Activated CD4-positive, CD25-positive, alpha-beta regulatory T cell treated with anti-CD3 and anti-CD28 coated beads, Interleukin-2, amount 50 U/mL, for 72 hours (primary cell): ENCODE measurements at regions not wholly inside any gene's neighbourhood (a gene's known extent, or its start where the extent isn't known, plus 50 kb on each side); places are given as distances from the start of the nearest gene placed in this dataset.

Experiments used
- DNase-seq: peaks from one replicate; pipeline ENCODE4 v3.0.0; 2021

DNA sequence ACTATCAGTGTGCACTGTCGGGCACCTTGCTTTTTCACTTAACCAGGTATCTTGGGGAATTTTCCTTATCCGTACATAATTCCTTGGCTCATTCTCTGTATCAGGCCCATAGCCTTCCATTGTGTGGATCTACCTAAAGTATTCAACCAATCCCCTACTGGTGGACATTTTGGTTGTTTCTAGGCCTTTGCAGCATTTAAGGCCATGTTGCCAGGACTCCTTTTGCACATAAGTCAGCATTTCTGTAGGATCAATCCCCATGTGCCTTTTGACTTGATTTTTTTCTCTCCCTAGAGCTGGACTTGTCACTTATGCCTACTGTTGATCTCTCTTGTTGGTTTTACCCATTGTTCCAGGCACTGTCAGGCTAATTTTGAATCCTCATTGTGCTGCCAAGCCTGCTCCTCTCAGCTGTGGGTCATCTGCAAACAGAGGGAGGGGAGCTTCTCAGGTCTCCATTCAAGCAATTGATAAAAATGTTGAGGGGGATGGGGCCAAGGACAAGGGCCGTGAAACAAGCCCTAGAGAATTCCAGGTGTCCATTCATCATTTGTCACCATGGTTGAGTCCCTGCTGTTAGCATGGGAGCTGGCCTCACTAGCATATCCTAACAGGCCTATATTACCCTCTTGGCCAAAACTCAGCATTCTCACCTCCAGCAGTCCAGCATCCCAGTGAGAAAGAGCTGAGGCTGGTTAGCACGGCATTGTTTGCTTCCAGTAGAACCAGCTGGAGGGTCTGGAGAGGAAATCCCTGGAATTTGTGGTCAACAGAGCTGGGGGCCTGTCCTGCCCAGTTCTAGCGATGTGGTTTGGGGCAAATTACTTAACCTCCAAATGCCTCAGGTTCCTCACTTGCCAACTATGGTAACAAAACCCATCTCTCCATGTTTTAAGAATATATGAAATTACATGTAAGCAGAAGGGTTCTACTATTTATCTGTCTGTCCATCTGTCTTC, 178.4 kb downstream of the MRPL14 start:
- DNase-seq = peak; percentile 6

DNA sequence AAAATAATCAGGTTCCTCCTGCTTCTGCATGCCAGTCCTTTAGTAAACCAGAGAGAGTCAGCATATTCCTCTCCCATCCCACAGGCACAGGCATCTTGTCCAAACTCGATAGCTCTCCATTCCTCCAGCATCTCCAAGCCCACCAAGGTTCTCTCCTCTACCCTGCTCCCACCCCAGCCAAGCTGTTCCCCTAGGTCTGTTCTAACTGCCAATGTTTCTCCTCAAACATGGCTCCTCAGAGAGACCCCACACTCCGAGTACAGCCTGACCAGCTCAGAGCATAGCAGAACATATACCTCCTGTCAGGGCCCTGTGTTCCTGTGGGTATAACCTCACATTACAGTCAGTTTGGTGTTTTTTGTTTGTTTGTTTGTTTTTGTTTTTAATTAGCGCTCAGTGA, 177.8 kb downstream of the VEGFA start:
- no peak for DNase-seq

DNA sequence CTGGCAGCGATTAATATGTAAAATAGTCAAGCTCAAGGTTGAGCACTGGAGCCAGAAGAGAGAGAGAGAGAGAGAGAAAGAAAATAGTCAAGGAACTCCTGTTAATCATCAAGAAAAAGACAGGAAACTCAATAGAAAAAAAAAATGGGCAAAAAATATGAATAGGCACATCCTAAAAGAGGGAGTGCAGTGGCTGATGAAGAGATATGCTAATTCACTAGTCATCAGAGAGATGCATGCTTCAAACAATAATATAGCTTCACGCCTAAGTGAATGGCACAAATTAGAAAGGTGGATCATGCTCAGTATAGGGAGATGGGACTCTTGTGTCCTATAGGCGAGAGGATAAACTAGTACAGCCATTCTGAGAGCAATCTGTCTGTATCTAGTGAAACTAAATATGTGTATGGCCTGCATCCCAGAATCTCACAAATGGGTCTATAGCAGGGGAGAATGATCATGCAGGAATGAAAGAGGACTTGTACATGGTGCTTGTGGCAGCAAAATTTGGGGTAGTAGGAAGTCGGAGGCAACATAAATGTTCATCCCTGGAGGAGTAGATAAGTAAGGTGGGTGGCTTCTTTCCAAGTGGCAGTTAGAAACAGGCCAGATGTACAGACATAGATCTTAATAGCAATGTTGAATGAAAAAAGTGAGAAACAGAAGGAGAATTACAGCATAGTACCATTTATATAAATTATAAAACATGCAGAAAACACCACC, 176.8 kb downstream of the VEGFA start:
- no peak for DNase-seq

DNA sequence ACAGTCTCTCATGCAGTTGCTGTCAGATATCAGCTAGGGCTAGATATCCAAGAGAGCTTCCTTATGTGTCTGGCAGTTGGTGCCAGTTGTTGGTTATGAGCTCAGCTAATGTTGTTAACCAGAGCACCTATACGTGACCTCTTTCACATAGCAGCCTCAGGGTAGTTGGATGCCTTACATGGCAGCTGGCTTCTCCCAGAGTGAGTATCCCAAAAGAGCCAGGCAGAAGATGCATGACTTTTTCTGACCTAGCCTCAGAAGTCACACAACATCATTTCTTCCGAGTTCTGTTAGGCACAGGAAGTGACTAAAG, 175.7 kb downstream of the VEGFA start:
- no peak for DNase-seq

DNA sequence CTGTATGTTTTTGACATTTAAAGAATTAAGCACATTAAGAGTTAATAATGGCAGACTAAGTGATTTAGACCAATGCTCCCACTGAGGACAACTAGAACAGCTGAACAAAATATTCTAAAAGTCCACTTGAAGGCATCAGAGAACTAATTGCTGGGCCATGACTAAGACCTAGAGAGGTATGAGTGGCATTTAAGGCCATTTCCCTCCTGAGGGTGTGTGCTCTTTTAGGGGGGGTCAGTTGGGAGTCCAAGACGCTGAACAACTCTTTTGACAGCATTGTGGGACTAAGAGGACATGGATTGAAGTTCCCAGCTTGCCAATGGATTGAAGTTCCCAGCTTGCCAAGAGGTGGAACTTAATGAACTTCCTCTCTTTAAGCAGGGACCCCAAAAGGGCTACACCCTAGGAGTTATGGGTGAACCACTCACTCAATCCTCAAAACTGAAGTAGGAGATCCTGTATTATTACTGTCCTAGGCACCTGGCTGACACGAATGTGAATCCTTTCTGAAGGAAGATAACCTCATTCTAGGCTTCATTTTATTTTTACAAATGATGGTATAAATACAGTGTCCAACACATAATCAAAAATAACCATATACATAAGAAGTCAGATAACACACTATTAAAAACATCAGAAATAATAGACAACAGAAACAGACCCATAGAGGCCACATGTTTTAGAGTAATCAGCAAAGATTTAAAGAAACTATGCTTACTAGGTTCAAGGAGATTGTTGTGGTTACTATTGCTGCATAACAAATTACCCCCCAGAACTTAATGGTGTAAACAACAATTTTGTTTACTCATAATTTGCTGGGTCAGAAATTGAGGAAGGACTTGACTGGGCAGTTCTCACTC, 175.1 kb downstream of the VEGFA start:
- DNase-seq = no peak

DNA sequence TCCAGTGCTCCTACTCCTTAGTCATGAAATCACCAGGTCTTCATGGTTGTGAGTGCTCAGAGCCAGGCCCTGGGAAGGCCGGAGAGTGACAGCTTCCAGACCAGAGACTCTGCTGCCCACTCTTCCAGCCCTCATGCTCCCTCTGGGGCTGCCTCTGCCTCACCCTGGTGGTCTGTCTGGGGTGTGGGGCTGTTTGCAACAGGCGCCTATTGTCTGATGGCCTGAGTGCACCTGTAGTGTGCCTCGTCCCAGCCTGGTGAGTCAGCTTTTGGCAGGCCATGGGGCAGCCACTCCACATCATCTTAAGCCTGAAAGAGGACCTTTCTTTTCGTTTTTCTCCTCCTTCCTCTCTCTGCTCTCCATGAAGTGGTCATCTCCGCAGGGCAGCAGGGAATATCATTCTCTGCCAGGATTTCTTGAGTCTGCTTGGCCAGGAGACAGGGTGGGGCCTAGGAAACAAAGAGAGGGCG, 173.8 kb downstream of the VEGFA start:
- DNase-seq = peak; percentile 7

DNA sequence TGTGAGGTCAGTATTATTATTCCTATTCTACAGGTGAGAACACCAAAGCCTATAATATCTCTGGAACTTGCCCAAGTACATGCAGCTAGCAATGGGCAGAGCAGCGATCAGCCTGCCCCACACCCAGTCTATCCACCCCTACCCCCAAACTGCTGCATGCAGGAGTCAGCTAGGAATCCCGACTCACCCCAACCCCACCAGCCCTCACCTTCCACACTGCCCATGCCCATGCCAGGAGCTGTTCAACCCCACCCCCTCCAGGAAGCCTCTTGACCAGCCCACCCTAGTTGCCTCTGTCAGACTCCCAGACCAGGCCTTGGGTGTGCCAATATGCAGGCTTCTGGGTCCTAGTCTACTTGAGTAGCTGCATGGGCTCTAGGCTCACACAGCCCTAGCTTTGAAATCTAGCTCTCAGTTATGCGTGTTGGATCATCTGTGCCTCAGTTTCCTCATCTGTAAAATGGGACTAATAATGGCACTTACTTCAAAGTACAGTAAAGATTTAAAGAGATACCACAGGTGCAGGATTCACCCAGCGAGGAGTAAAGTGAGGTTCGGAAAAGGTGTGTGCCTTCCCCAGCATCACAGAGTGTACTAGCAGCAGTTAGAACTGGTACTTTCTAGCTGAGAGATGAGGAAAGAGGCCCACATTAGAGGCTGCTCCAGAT, 173.2 kb downstream of the VEGFA start:
- peak; percentile 13 for DNase-seq

DNA sequence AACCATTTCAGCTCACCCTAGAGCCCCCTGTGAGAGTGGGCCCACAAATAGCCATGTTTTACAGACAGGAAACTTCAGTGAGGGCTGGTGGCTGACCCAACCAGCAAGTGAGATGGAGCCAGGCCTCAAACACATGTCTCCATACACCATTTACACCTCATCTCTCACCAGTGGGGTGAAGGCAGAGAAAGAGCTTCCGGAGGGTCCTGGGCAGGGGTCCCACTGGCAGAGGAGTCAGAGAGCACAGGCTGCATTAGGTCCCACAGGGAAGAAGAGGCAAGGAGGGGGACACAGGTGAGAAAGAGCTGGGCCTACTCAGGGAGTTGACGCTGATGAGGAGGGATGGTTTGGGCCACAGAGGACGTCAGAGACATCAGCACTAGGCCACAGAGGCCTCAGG, 172.6 kb downstream of the VEGFA start:
- no peak for DNase-seq

DNA sequence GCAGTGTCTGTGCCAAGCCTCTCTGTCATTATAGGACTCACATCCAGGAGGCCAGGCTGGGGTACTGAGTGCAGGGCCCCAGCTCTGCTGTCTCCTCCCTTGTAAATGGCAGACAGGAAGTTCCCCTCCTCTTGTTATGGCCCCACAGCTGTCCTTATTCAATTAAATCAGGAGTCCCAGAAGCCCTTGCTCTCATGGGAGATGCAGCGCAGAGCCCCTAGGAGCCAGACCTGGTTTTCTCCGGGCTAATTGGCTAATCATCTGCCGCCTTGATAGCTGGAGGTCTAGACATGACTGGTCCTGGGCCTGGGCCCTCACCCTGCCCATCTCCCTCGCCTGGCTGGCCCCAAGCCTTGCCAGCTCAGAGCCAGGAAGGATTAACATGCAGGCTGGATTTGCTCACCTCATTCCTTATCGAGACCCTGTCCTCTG, 172.0 kb downstream of the VEGFA start:
- DNase-seq = peak; percentile 4

DNA sequence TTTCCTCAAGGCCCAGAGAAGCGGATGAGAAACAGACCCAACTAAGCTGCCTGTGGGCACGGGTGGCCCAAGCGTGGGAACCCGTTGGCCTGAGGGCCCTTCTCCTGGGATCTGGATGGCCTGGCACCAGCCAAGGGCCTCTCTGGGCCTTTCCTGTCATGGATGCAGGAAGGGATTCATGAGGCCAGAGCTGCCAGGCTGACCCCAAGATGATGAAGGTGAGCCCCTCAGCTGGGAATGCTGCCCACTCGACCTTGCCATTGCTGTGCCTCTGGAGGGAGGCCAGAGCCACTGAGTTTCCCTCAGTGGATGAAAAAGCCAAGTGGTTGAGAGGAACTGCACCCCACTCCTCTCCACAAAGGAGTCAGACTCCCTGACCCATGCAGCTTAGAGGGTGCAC, 171.2 kb downstream of the VEGFA start:
- no peak for DNase-seq

DNA sequence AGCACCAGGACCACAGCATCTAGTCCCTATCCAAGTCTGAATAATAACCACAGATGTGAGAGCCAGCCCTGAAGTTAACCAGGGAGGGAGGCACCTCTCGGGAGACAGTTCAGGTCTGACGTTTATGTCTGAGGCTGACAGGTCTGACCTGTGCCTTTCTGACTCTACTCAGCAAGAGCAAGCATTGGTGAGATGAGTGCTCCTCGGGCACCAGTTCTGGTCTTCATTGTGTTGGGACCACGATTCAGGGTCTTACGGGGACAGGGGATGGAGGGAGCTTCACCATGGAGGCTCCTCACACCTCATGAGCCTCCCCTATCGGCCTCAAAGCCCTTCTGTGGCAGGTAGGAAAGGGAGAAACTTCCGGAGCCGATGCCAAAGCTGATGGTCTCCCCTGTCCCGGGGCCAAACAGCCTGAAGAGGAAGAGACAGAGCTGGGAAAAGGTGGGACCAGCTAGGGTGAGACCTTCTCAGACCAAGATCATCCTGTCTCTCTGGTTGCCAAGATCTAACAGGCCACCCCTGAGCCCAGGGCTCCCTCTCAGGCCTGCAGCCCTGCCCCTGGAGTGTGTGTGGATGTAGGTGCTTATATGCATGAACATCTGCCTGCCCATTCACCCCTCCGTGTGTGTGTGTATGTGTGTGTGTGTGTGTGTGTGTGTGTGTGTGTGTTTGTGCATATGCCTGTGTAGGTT, 170.5 kb downstream of the VEGFA start:
- DNase-seq = no peak

DNA sequence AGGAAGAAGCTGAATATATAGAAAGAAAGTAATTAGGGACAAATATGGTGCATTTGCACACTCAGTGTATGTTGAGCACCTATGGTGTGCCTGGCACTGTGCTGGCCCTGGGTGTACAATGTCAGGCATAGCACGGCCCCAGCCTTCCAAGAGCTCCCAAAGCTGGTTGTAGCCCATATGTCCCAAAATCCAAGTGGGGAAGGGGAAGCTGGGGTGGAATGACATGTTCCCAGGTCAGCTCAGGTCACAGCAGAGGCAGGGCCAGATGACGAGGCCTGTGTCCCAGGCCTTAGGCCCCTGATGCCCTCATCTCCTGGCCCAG, 170.0 kb downstream of the VEGFA start:
- no peak for DNase-seq

DNA sequence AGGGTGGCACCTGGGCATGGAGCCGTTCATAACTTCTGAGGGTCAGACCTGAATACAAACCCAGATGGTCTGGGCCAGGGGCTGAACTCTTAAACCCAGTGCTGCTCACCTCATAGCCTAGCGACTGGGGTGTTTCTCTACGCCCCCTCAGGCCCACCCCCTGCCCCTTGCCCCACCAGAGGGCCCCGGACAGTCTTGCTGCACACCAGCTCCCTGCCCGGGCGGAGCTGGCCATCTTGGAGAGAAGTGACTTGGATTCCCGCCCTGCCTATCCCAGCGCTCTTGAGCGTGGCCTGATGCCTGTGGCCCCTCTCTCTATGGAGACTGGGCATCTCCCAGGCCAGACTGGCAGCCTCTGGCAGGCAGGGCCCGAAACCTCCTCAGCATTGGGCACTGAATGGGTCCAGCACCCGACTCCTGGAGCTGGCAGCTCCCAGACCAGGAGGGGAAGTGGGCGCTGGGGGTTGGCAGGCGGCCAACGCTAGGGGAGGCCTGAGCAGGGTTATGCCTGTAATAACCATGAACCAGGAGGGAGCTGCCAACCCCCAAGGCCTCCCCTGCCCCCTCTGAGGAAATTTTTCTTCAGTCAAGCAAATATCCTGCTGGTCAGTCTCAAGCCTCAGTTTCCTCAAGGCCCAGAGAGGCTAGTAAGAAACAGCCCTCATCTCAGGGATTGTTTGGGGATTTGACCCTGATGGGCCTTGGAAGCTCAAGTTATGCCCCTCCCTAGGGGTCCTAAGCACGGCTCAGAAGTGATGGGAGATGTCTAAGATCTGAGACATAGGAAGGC, 169.5 kb downstream of the VEGFA start:
- DNase-seq = no peak

DNA sequence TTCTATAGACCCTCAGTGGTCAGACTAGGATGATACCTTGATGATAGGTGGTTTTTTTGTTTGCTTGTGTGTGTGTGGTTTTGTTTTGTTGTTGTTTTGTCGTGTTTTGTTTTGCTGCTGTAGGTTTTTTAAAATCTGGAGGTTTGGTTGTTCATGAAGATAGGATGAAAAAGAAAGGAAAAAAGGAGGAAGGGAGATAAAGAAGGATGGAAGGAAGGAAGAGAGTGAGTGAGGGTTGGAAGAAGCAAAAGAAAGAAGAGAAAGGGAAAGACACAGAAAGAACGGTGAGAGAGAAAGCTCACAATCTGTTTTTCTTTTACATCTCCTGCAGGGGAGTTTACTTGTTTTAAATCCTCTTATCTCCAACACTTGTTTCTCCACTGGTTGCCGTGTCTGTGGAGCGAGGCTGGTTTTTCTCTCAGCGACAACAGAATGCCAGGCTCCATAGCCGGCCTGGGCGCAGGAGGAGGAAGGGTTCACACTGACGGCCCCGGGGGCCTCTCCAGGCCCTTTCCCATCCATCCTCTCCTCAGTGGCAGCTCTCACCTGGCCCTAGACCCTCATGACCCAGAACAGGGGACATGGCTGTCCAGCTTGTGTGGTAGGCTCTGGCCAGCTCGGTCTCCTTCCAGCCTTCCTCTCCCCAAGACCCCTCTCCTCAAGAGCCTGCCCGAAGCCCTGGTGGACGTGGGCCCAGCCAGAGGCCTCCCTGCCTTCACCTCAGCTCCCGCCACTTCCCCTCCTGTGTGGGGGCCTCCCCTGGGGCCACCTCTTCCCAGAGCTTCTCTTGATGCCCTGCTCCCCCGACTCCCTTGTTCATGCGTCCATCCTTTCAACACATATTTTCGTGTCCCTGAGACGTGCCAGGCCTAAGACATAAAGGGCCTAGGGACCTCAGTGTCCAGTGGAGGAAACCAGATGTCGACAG, 168.4 kb downstream of the VEGFA start:
- DNase-seq = no peak

DNA sequence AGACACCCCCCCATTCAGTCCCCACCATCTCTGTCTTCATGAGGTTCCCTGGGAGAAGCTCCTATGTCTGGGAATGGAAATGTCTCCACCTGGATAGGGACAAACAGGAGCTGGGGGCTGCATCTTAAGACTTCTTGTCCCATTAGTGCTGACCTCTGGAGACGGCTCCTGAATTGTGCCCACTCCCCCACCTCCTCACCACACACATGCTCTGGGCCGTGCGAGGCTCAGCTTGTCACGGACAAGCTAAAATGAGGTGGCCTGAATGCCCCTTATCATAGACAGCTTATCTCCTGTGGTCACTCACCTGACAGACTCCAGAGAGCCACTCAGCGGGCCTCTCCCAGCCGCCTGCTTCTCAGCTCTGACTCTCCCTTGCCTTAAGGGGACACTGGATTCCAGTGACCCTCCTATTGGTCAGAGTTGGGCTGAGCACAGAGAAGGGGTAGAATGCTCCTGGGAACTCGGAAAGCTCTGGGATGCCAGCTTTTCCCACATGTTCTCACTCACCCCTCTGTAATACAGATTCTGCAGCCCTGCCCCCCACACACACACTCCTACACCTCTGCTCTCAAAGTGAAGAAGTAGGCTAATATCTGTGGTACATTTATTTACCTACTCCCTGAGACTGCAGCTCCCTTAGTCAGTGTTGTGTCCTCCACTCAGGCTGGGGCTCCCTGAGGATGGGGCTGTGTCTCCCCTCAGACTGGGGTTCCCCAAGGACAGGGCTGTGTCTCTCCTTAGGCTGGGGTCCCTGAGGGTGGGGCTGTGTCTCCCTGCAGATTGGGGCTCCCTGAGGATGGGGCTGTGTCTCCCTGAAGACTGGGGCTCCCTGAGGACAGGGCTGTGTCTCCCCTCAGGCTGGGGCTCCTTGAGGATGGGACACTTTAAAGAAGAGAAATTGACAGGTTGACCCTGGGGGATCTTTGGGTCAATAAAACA, 167.5 kb downstream of the VEGFA start:
- DNase-seq = peak; percentile 13

DNA sequence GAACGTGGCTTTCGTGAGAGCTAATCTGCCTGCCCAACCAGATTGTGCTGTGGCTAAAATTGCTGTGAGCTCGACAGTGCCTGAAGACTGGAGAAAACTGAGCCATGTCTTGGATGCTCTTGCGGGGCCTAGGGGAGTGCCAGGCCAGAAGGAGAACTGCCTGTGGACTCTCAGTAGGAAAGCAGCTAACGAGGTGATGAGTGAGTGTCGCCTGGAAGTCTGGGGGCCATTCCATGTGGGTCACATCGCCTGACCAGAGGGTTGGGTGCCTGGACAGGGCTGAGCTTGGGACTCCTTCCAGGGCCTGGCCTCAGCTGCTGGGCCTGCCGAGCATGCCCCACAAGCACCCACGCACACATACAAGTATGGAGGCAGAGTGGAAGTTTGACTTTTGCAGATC, 166.5 kb downstream of the VEGFA start:
- DNase-seq = peak; percentile 13

DNA sequence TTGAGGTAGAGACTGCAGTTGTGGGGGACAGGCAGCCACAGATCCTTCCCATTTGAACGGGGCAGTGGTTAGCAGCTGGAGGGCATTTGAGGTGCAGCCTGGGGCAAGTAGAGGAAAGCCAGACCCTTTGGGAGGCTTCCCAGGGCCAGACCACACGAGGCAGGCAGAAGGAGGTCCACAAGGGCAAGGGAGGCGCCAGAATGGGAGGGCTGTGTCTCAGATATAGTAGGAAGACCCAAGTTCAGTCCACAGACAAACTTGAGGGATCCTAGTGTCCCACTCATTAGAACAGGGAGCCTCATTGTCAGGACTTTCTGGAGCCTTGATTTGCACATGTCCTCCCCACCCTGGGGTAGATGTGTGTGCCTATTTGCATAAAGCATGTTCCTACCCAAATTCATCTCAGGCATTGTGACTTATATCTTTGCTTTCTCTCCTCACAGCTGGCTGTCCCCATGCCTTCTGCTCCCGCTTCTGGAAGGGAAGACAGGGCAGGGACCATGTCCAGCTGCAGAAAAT, 166.0 kb downstream of the VEGFA start:
- peak; percentile 1 for DNase-seq

DNA sequence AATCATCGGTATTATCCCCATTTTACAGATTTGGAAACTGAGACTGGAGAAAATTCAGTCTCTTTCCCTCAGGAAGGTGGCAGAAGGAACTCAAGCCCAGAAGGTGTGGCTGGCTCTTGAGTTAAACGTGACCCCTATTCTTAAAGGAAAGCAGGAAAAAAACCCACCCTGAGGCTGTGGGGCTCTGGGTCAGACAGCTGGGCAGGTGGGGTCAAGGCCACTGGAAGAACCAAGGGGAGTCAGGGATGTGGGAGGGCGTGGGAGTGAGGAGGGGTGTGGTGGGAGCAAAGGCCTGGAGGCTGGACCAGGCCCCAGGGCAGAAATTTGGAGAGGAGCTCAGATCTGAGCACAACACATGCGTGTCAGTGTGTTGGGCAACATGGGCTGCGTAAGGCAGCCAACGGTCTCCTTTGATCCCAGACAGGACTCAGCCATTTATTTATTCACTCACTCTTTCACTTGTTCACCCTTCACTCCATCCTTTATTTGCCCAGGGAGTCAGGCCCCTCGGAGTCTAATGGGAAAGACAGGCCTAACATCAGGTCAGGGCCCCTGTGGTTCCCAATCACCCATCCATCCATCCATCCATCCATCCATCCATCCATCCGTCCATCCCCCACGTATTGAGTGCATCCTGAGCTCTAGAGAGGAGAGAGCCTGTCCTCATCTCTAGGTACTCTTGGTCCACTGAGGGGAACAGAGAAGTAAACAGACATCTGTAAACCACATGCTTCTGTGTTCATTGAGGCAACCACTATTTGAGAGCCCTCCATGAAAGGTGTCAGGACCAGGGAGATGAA, 165.0 kb downstream of the VEGFA start:
- no peak for DNase-seq
